ENCODE measurements at regions not wholly inside any gene's neighbourhood (a gene's known extent, or its start where the extent isn't known, plus 50 kb on each side); places are given as distances from the start of the nearest gene placed in this dataset.
"Not testable (repeated sequence)": the region's sequence is repeated elsewhere in the genome, so short reads cannot be mapped to it uniquely, and the experiment has no call there.

GRCh38 chr15:87707566-87708130 is 548.9 kb downstream of the NTRK3 start:
- no peak for TF ChIP-seq CTCF (IDR thresholded peaks at IDR 0.05)
- Mint-ChIP-seq H3K27me3 (ENCODE audit: low read depth, poor library complexity) (peaks cover 18% of the 10 kb centered on the region), H3K36me3 (ENCODE audit: low read depth) (no peaks in the 10 kb centered on the region), H3K4me3 (no peak overlapping the region), H3K4me1 (peaks cover 22% of the 10 kb centered on the region), H3K27ac (no peak overlapping the region), H3K9me3 (no peaks in the 10 kb centered on the region)
- DNase-seq, result no peak

GRCh38 chr15:87707071-87707470 is 549.5 kb downstream of the NTRK3 start:
- no peak for DNase-seq

GRCh38 chr15:87706001-87706400 is 550.5 kb downstream of the NTRK3 start:
- no peak overlapping the region for H3K4me3 Mint-ChIP-seq
- no peaks in the 10 kb centered on the region for H3K36me3 Mint-ChIP-seq (ENCODE audit: low read depth)
- TF ChIP-seq CTCF (IDR thresholded peaks at IDR 0.05), result no peak
- H3K4me1 Mint-ChIP-seq, result peaks cover 19% of the 10 kb centered on the region
- H3K9me3 Mint-ChIP-seq, result no peaks in the 10 kb centered on the region
- peaks cover 21% of the 10 kb centered on the region for H3K27me3 Mint-ChIP-seq (ENCODE audit: low read depth, poor library complexity)
- no peak for DNase-seq
- no peak overlapping the region for H3K27ac Mint-ChIP-seq

More at GRCh38 chr15:87707071-87707470, 549.5 kb downstream of the NTRK3 start:
- Mint-ChIP-seq H3K27me3 (ENCODE audit: low read depth, poor library complexity) (peaks cover 18% of the 10 kb centered on the region), H3K9me3 (no peaks in the 10 kb centered on the region), H3K4me3 (no peak overlapping the region), H3K36me3 (ENCODE audit: low read depth) (no peaks in the 10 kb centered on the region), H3K27ac (no peak overlapping the region), H3K4me1 (peaks cover 22% of the 10 kb centered on the region)
- TF ChIP-seq CTCF (IDR thresholded peaks at IDR 0.05), result no peak

- TF ChIP-seq CTCF (IDR thresholded peaks at IDR 0.05), result no peak
- H3K9me3 Mint-ChIP-seq, result no peaks in the 10 kb centered on the region
- no peak overlapping the region for H3K27ac Mint-ChIP-seq
- no peak for DNase-seq
- H3K4me1 Mint-ChIP-seq, result peaks cover 19% of the 10 kb centered on the region
- H3K27me3 Mint-ChIP-seq (ENCODE audit: low read depth, poor library complexity), result peaks cover 16% of the 10 kb centered on the region
- no peaks in the 10 kb centered on the region for H3K36me3 Mint-ChIP-seq (ENCODE audit: low read depth)
- no peak overlapping the region for H3K4me3 Mint-ChIP-seq
Measured at GRCh38 chr15:87704276-87704675, 552.3 kb downstream of the NTRK3 start.

GRCh38 chr15:87703327-87704111 is 553.0 kb downstream of the NTRK3 start:
- no peak for TF ChIP-seq CTCF (IDR thresholded peaks at IDR 0.05)
- Mint-ChIP-seq H3K4me3 (no peak overlapping the region), H3K4me1 (peaks cover 19% of the 10 kb centered on the region), H3K27me3 (ENCODE audit: low read depth, poor library complexity) (peaks cover 13% of the 10 kb centered on the region), H3K9me3 (peaks cover 1% of the 10 kb centered on the region), H3K36me3 (ENCODE audit: low read depth) (no peaks in the 10 kb centered on the region), H3K27ac (no peak overlapping the region)
- DNase-seq, result no peak

GRCh38 chr15:87702270-87702669 is 554.3 kb downstream of the NTRK3 start:
- H3K27me3 Mint-ChIP-seq (ENCODE audit: low read depth, poor library complexity), result peaks cover 13% of the 10 kb centered on the region
- H3K4me1 Mint-ChIP-seq, result peaks cover 13% of the 10 kb centered on the region
- H3K36me3 Mint-ChIP-seq (ENCODE audit: low read depth), result no peaks in the 10 kb centered on the region

GRCh38 chr15:87698467-87698866 is 558.1 kb downstream of the NTRK3 start:
- H3K4me3 Mint-ChIP-seq; H3K36me3 Mint-ChIP-seq (ENCODE audit: low read depth); H3K4me1 Mint-ChIP-seq; DNase-seq; H3K27ac Mint-ChIP-seq: not testable (repeated sequence)
- peaks cover 21% of the 10 kb centered on the region for H3K9me3 Mint-ChIP-seq
- H3K27me3 Mint-ChIP-seq (ENCODE audit: low read depth, poor library complexity), result peaks cover 12% of the 10 kb centered on the region

More at GRCh38 chr15:87702270-87702669, 554.3 kb downstream of the NTRK3 start:
- no peak for TF ChIP-seq CTCF (IDR thresholded peaks at IDR 0.05)
- no peak overlapping the region for H3K4me3 Mint-ChIP-seq
- no peak for DNase-seq
- peaks cover 10% of the 10 kb centered on the region for H3K9me3 Mint-ChIP-seq
- H3K27ac Mint-ChIP-seq, result no peak overlapping the region

Data from nephron progenitor cell (in vitro differentiated cells).